GM18507 (cell line): ENCODE measurements at regions not wholly inside any gene's neighbourhood (a gene's known extent, or its start where the extent isn't known, plus 50 kb on each side); places are given as distances from the start of the nearest gene placed in this dataset.

Experiments
- DNase-seq: peaks from one replicate; pipeline ENCODE4 v3.0.0; 2011; ENCODE audit warnings: low read depth; ENCODE audit not compliant: insufficient read length; ENCODE audit errors: extremely low spot score
- FAIRE-seq: peaks from 2 replicates; lab custom pipeline; 2011; peaks lifted over from hg19 to GRCh38; lab: Jason Lieb, UNC

DNA sequence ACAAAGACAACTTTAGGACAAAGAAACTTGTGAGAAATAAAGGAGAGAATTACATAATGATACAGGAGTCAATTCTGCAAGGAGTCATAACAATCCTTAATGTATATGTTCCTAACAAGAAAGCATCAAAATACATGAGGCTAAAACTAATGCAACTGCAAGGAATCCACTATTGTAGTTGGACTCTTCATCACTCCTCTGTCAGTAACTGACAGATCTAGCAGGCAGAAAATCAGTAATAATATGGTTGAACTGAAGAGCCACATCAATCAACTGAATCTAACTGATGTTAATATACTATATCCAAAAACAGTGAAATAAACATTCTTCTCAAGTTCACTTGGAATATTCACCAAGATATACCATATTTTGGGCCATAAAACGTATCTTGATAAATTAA, 1806.4 kb upstream of the CELF4 start:
- no peak for DNase-seq
- FAIRE-seq = no peak

- FAIRE-seq (no peak), DNase-seq (no peak)
Observed at GRCh38 chr18:39366656-39367055, 1801.1 kb upstream of the CELF4 start.

DNA sequence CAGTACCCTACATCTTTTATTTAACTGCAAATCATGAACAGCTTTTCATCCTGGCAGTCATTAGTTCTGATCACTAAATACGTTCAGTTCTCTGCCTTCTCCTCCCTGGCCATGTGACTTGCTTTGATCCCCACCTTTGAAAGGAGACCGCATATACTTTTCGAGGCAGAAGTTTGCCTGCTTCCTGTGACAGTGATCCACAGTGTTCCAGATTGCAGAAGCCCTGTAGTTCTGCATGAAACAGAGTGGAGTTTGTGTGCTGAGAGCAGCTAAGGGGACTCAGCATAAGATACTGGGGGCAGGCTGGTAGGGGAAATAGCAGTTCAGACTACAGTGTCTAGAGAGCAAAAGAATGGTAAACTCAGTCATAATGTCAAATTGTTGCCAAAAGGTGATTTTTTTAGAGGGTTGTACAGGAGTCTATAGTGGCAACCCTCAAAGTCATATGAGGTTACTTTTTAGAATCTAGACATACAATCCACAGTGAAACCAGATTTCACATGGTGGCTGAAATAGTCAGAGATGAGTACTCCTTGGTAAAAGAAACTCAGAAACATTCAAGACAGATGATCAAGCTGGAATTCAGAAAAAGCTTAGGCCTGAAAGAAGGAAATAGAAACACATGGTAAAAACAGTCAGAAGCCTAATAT, 1800.4 kb upstream of the CELF4 start:
- DNase-seq (no peak), FAIRE-seq (no peak)

- DNase-seq (no peak), FAIRE-seq (no peak)
Observed at GRCh38 chr18:39360072-39360471, 1794.5 kb upstream of the CELF4 start.

DNA sequence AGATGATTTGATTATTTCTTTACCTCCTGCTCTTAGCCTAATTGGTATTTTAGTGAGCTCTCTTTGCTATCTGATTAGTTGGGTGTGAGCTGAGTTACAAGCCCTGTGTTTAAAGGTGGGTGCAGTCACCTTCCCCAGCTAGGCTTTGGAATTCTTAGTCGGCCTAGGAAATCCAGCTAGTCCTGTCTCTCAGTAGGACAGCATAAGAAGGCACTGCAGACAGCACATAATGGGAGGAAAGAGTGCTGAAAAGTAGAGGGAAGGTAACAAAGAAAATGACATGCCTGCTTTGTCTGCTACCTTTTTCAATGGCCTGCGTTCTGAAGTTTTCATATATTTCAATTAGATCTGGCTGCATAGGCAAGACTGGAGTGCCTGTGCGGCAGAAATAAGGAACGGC, 1794.0 kb upstream of the CELF4 start:
- DNase-seq (no peak), FAIRE-seq (no peak)

GRCh38 chr18:39350945-39351344, 1785.3 kb upstream of the CELF4 start:
- no peak for DNase-seq
- no peak for FAIRE-seq

DNA sequence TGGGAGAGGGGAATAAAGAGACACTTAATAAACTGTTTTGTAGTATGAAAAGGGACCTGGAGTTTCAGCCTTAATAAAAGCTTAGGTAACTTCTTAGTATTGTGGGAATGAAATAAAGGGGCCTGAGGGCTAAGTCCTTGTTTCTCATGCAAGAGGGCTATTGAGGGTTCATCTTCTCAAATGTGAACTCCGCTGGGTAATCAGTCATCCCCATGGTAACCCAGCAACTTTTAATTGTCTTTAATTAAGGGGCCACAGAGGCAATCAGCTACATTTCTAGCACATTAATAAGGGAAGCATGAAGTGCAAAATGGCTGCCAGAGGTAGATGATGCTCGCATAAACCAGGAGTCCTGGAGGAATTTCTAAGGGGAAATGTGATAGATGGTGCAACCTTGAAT, 1784.2 kb upstream of the CELF4 start:
- DNase-seq (no peak), FAIRE-seq (no peak)

- FAIRE-seq (no peak), DNase-seq (no peak)
Observed at GRCh38 chr18:39348757-39349156, 1783.2 kb upstream of the CELF4 start.

GRCh38 chr18:39347701-39348100, 1782.1 kb upstream of the CELF4 start:
- FAIRE-seq = no peak
- no peak for DNase-seq

DNA sequence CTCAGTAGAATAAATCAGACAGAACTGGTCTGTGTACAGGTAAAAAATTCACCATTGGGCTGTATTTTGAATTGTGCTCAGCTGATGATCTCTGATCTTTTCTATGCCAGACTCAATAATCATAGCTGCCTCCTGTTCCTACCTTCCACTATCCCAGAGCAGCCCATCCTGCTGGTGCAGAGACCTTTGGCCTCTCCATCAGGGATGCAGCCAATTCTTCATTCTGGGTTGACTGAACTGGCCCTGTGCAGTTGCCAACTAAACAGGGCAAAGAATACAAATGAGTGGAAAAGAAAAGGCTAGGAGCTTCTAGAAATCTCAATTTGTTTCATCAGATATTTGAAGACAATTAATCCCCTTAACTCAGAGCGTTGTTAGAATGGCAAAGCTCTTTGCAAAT, 1781.3 kb upstream of the CELF4 start:
- FAIRE-seq (no peak), DNase-seq (no peak)

- FAIRE-seq (no peak), DNase-seq (no peak)
Observed at GRCh38 chr18:39345321-39345720, 1779.7 kb upstream of the CELF4 start.

- no peak for FAIRE-seq
- no peak for DNase-seq
Observed at GRCh38 chr18:39344487-39344886, 1778.9 kb upstream of the CELF4 start.

GRCh38 chr18:39341129-39341528, 1775.5 kb upstream of the CELF4 start:
- DNase-seq = no peak
- FAIRE-seq = no peak

DNA sequence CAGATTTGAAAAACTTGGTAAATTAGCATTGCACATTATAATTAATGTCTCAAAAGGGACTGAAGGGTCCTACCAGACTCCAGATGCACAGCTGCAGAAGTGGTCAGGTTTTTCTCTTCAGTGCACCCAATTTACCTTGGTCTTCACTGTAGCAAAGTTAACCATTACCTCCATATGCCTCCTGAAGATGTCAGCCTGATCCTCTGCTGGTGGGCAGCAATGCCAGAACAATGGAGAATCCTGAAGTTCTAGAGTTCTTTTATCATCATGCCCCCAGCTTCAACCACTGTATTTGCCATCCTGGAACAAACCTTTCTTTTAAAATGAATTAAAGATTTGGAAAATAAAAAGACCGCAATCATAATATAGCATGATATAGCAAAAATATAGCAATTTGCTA, 1774.8 kb upstream of the CELF4 start:
- FAIRE-seq = no peak

DNA sequence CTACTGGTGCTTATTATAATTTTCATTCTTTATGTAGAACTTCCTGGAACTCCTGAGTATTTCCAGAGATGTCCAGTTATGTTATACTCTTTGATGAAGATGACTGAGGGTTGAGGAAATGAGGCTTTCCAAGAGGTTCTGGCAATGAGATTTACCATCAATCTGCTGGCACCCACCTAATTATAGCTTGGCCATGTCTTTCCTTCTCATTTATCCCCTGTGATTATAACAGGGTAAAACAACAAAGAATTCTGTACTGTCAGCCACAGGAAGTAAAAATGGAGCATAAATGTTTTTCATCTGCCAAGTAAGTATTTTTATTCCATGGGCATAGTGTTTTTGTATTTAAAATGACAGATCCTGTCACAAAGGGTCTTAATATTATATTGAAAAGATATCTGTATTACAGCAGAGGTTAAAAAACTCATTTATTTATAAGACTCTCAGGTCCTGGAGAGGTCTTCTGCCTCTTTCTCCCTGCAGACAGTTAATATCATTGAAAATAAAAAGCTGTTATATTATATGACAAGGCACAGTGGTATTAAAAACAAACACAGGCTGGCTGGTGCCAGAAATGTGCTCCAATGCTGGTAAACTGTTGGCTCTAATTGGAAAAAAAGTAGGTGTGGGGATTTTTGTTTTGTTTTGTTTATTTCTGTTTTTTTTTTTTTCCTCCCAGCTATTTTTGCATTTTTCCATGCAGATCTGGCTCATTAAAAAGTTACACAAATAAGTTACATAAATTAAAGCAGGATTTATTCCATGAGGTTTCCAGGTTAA, 1764.1 kb upstream of the CELF4 start:
- FAIRE-seq = no peak
- no peak for DNase-seq

More for the DNA sequence above, 1774.8 kb upstream of the CELF4 start:
- no peak for DNase-seq

- FAIRE-seq (no peak), DNase-seq (no peak)
Observed at GRCh38 chr18:39326772-39327171, 1761.2 kb upstream of the CELF4 start.

DNA sequence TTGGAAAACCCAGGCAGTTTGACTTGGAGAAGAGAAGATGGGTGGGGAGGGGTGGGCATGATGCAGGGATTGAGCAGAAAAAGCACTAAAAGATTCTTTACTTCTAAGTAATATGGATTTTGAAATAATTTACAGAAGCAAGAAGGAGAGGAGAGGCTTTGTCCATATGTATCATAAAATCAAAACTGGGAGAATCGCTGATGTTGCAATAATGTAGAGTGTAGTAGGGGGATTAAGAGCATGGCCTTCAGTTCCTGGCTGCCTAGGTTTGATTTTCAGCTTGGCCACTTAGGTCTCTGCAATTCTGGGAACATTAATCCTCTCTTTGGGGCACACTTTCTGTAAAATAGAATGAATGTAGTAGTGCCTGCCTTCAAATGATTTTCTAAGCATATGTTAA, 1760.4 kb upstream of the CELF4 start:
- DNase-seq (no peak), FAIRE-seq (no peak)

DNA sequence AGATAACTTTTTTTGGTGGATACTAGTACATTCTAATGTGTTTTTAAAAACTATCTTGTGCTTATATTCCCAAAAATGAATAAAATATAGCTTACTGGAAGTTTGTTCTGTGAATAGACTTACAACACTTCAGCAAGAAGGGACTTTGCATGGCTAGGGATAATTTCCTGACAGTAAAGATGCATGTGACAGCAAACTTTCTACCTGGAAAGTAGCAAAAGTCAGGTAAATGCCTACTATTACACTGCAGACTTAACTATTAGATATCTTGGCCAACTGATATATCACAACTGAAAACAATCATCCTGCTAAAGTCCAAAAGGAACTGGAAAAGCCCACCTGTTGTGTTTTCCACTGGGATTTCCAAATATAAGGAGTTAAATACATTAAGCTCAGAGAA, 1753.5 kb upstream of the CELF4 start:
- FAIRE-seq (no peak), DNase-seq (no peak)

DNA sequence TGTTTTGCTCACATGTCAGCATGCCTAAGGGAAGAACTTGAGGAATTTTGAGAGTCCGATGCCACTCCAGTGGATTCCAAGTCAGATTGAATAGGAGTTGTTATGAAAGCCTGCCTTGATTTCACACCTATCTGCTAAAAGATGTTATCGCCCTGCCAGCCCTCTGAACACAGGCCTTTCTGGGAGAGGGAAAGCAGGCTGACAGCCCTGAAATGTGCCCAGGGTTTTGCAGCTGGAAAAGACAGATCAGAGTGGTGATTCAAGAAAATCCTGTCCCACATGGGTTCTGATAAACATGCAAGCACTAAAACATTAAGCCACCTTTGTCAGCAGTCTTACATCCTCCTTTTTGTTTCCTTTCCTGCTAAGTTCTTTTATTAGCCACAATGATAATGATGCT, 1752.9 kb upstream of the CELF4 start:
- no peak for FAIRE-seq
- DNase-seq = no peak

DNA sequence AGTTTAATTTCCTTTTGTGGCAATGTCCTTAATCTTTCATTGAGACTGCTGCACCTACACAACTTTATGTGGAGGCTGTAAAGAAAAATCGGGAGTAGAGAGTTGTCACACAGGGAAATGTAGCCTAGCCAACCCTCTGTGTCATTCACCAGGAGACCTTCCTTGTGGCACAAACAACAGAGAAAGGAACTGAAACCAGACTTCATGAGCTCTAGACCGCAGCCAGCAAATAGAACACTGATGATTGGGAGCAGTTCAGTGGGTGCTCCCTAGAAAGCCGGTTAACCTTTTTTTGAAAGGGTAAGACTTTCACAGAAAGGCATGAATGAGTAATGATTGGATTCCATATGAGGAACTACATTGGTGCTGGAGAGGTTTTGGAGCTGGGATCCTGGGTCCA, 1752.4 kb upstream of the CELF4 start:
- DNase-seq (no peak), FAIRE-seq (no peak)

DNA sequence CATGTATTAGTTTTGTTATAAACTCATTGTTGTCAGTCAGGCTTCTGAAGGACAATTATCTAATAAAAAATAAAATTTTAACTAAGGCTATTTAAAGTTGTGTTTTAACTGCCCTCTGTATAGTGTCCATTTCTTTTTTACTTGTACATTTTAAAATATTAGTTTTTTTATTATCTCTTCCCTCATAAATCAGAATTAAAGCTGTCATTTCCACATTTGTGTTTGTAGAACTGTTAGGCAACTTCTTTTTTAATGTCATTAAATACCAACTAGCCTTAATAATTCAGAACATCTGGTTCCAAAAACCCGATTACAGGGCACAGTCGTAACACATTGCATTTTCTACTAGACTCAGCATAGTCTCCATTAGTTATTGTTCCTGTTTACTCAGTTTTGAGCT, 1749.0 kb upstream of the CELF4 start:
- no peak for DNase-seq
- FAIRE-seq = no peak
